ENCODE measurements at regions not wholly inside any gene's neighbourhood (a gene's known extent, or its start where the extent isn't known, plus 50 kb on each side); places are given as distances from the start of the nearest gene placed in this dataset.

- no peak for DNase-seq
- H3K23me2 ChIP-seq (ENCODE audit: insufficient read length, low read depth, low read length, poor library complexity, severe bottlenecking) = no peaks in the 10 kb centered on the region
Measured at GRCh38 chr21:32138658-32139057, 140.2 kb downstream of the MIS18A start.

More at GRCh38 chr21:32138658-32139057, 140.2 kb downstream of the MIS18A start:
- H3K9ac ChIP-seq (ENCODE audit: extremely low read depth, insufficient read length, low read length) = no peak overlapping the region
- no peaks in the 10 kb centered on the region for H3K79me1 ChIP-seq (ENCODE audit: insufficient read depth, low read depth, low read length, poor library complexity, severe bottlenecking)
- Mint-ChIP-seq H3K27me3 (ENCODE audit: low read depth) (no peaks in the 10 kb centered on the region; the same call in none of the 2 replicates), H3K4me1 (peaks cover 12 to 17% of the 10 kb centered on the region in 2 experiments), H3K9me3 (peaks cover 0 to 9% of the 10 kb centered on the region in 2 experiments; a peak in 2 of 5 replicates), H3K27ac (no peak overlapping the region; a peak in 1 of 7 replicates), H3K36me3 (ENCODE audit: insufficient read depth in 1 of 3, low read depth in 3 of 3) (peaks cover 0 to 4% (median 0%) of the 10 kb centered on the region in 3 experiments; a peak in 2 of 7 replicates), H3K4me3 (no peak overlapping the region; a peak in 1 of 5 replicates)
- H2AFZ ChIP-seq (ENCODE audit: low read length) = no peak overlapping the region
- H2BK5ac ChIP-seq (ENCODE audit: insufficient read length, low read length) = no peak overlapping the region
- no peak overlapping the region for H2BK15ac ChIP-seq (ENCODE audit: low read depth, low read length)
- H3K18ac ChIP-seq (ENCODE audit: insufficient read length, low read depth, low read length) = no peak overlapping the region
- no peak overlapping the region for H3K56ac ChIP-seq (ENCODE audit: insufficient read length, low read depth, low read length)
- H3K23ac ChIP-seq (ENCODE audit: insufficient read length, low read depth, low read length) = no peak overlapping the region
- H2BK120ac ChIP-seq (ENCODE audit: low read depth, low read length, poor library complexity, severe bottlenecking) = no peak overlapping the region
- no peak overlapping the region for H4K5ac ChIP-seq (ENCODE audit: insufficient read length, low read depth, low read length)
- no peak overlapping the region for H3T11ph ChIP-seq (ENCODE audit: low read length)
- no peaks in the 10 kb centered on the region for H3K4me1 ChIP-seq (ENCODE audit: insufficient read depth, low read length)
- no peaks in the 10 kb centered on the region for H3K79me2 ChIP-seq (ENCODE audit: insufficient read depth, low read length)
- H3K27ac ChIP-seq (ENCODE audit: insufficient read length, low read depth, low read length) = no peak overlapping the region
- no peak overlapping the region for H3K14ac ChIP-seq (ENCODE audit: insufficient read depth, low read length)
- H3K27me3 ChIP-seq (ENCODE audit: insufficient read depth, low read length) = no peaks in the 10 kb centered on the region
- H4K91ac ChIP-seq (ENCODE audit: insufficient read length, low read depth, low read length) = no peak overlapping the region
- H2AK5ac ChIP-seq (ENCODE audit: insufficient read length, low read length) = no peak overlapping the region
- H4K8ac ChIP-seq (replicated peaks; ENCODE audit: insufficient read length, low read depth, low read length) = no peak overlapping the region
- H3K4ac ChIP-seq (ENCODE audit: low read depth, low read length) = no peak overlapping the region
- no peak overlapping the region for H2BK12ac ChIP-seq (ENCODE audit: insufficient read length, low read depth, low read length)
- no peak overlapping the region for H2BK20ac ChIP-seq (ENCODE audit: low read depth, low read length, poor library complexity, severe bottlenecking)
- no CpG with 5 or more reads among the region's 2 CpGs for WGBS (ENCODE audit: extremely low coverage, insufficient read length, low lambda C conversion rate)
- TF ChIP-seq, protein P1, sequence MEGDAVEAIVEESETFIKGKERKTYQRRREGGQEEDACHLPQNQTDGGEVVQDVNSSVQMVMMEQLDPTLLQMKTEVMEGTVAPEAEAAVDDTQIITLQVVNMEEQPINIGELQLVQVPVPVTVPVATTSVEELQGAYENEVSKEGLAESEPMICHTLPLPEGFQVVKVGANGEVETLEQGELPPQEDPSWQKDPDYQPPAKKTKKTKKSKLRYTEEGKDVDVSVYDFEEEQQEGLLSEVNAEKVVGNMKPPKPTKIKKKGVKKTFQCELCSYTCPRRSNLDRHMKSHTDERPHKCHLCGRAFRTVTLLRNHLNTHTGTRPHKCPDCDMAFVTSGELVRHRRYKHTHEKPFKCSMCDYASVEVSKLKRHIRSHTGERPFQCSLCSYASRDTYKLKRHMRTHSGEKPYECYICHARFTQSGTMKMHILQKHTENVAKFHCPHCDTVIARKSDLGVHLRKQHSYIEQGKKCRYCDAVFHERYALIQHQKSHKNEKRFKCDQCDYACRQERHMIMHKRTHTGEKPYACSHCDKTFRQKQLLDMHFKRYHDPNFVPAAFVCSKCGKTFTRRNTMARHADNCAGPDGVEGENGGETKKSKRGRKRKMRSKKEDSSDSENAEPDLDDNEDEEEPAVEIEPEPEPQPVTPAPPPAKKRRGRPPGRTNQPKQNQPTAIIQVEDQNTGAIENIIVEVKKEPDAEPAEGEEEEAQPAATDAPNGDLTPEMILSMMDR (conservative IDR thresholded peaks at IDR 0.05) = no peak
- H4K20me1 ChIP-seq (ENCODE audit: control insufficient read depth, insufficient read depth, insufficient read length) = no peaks in the 10 kb centered on the region
- H3K4me2 ChIP-seq (ENCODE audit: insufficient read depth, insufficient read length, low read length) = no peak overlapping the region
- no peaks in the 10 kb centered on the region for H3K9me3 ChIP-seq (ENCODE audit: control insufficient read depth, low read depth, low read length)
